HCT116 (cell line): ENCODE measurements at regions not wholly inside any gene's neighbourhood (a gene's known extent, or its start where the extent isn't known, plus 50 kb on each side); places are given as distances from the start of the nearest gene placed in this dataset.

ENCODE experiments used
- ATAC-seq: fragments of 200-7000 bp; cut with Tn5 transposase; 2 replicates; pipeline ENCODE4 v1.9.1; 2020; ENCODE audit warnings: mild to moderate bottlenecking, moderate library complexity
- BruUV-seq: library from RNA; stranded (reverse); fragments of 400-500 nt; replicated peaks from 2 replicates; lab custom pipeline; 2021; lab: Mats Ljungman, UMichigan
- CTCF ChIA-PET: fragments of 300-600 bp; sonication (Branson Sonifier 250); formaldehyde crosslinking; loops from one replicate; lab custom pipeline; 2021; ENCODE audit warnings: antibody characterized with exemption; lab: Charles Lee
- POLR2A ChIA-PET: fragments of 300-600, 350-600 bp; sonication (Branson Sonifier 250); formaldehyde crosslinking; loops from one replicate; lab custom pipeline; 2021; ENCODE audit warnings: antibody characterized with exemption; lab: Charles Lee
- RAD21 ChIA-PET, 2 experiments: fragments of 300-600 bp; sonication (Branson Sonifier 250); formaldehyde crosslinking; loops; one replicate each; lab custom pipeline; 2023; ENCODE audit warnings: low total read pairs in 2 of 2; ENCODE audit not compliant: uncharacterized antibody in 2 of 2, unreplicated experiment in 2 of 2, low non-redundant PET in 1 of 2; lab: Charles Lee
- DNase-seq: peaks from one replicate; pipeline ENCODE4 v3.0.0-alpha.2; 2010; ENCODE audit warnings: low read depth, low spot score
- H2AFZ ChIP-seq: fragments of 200-600 bp; shearing (Covaris generic), sonication (generic); 2 replicates; pipeline ENCODE4 v1.6.1; 2017; ENCODE audit warnings: low read depth, mixed run types, mixed read lengths, antibody characterized with exemption, low read length; ENCODE audit not compliant: poor library complexity, severe bottlenecking
- H3K27ac ChIP-seq: 2 replicates; pipeline ENCODE4 v1.5.1; 2012; ENCODE audit warnings: low read depth, low read length
- H3K27me3 ChIP-seq: fragments of 200-600 bp; sonication (generic); 2 replicates; pipeline ENCODE4 v1.6.1; 2016; ENCODE audit warnings: mixed run types, low read length, mixed read lengths; ENCODE audit not compliant: insufficient read depth
- H3K36me3 ChIP-seq, 2 experiments: fragments of 200-500 bp in 1 of 2; fragments of 200-600 bp in 1 of 2; sonication (Bioruptor generic) in 1 of 2; sonication (generic) in 1 of 2; 2 replicates each; pipeline versions ENCODE4 v1.5.1 to v1.6.1; 2014 to 2016; ENCODE audit warnings: low read length in 2 of 2, inconsistent platforms in 1 of 2, mixed read lengths in 1 of 2, mixed run types in 1 of 2; ENCODE audit not compliant: insufficient read depth in 2 of 2, control insufficient read depth in 1 of 2
- H3K4me1 ChIP-seq, 2 experiments: fragments of 200-600 bp in 1 of 2; sonication (generic) in 1 of 2; 2 replicates each; pipeline versions ENCODE4 v1.5.1 to v1.6.1; 2012 to 2017; ENCODE audit warnings: low read length in 2 of 2, inconsistent platforms in 1 of 2, mild to moderate bottlenecking in 1 of 2, mixed read lengths in 1 of 2, mixed run types in 1 of 2, moderate library complexity in 1 of 2; ENCODE audit not compliant: insufficient read depth in 2 of 2, control insufficient read depth in 1 of 2
- H3K4me2 ChIP-seq: fragments of 200-600 bp; sonication (generic); 2 replicates; pipeline ENCODE4 v1.6.1; 2017; ENCODE audit warnings: mixed run types, low read length, mixed read lengths
- H3K4me3 ChIP-seq, 2 experiments: fragments of 200-600 bp in 1 of 2; sonication (generic) in 1 of 2; replicated peaks in 1 of 2; 2 replicates each; pipeline ENCODE4 v1.5.1; 2011 to 2016; ENCODE audit warnings: low read length in 2 of 2, control low read depth in 1 of 2, low read depth in 1 of 2, mild to moderate bottlenecking in 1 of 2, mixed read lengths in 1 of 2, mixed run types in 1 of 2
- H3K79me2 ChIP-seq: fragments of 200-600 bp; sonication (generic); 2 replicates; pipeline ENCODE4 v1.6.1; 2017; ENCODE audit warnings: mild to moderate bottlenecking, mixed run types, low read length, moderate library complexity, mixed read lengths; ENCODE audit not compliant: insufficient read depth
- H3K9ac ChIP-seq: fragments of 200-600 bp; sonication (generic); 2 replicates; pipeline ENCODE4 v1.6.1; 2016; ENCODE audit warnings: low read length, mixed read lengths
- H3K9me2 ChIP-seq: fragments of 200-600 bp; sonication (generic), shearing (Covaris generic); 2 replicates; pipeline ENCODE4 v1.6.1; 2017; ENCODE audit warnings: mixed run types, mild to moderate bottlenecking, moderate library complexity; ENCODE audit not compliant: insufficient read depth
- H3K9me3 ChIP-seq, 2 experiments: fragments of 200-500 bp in 1 of 2; fragments of 200-600 bp in 1 of 2; sonication (Bioruptor generic) in 1 of 2; sonication (generic) in 1 of 2; 2 replicates each; pipeline ENCODE4 v1.6.1; 2014 to 2017; ENCODE audit warnings: low read length in 2 of 2, mixed read lengths in 2 of 2, inconsistent platforms in 1 of 2, low read depth in 1 of 2, mild to moderate bottlenecking in 1 of 2, mixed run types in 1 of 2, moderate library complexity in 1 of 2; ENCODE audit not compliant: control insufficient read depth in 1 of 2, insufficient read depth in 1 of 2
- H4K20me1 ChIP-seq: fragments of 200-600 bp; sonication (generic), shearing (Covaris generic); 2 replicates; pipeline ENCODE4 v1.6.1; 2017; ENCODE audit warnings: mixed run types, mild to moderate bottlenecking, moderate library complexity; ENCODE audit not compliant: insufficient read depth
- SIN3A ChIP-seq: IDR thresholded peaks from 2 replicates; pipeline ENCODE4 v1.6.1; 2012; ENCODE audit warnings: low read depth
- intact Hi-C: fragments of 100-400 bp; cut with micrococcal nuclease; formaldehyde crosslinking; loops from 2 replicates; pipeline ENCODE4 v1.10.0; 2022
- TF ChIP-seq, protein P1 (sequence below): IDR thresholded peaks from 2 replicates; pipeline ENCODE4 v1.6.1; 2012; ENCODE audit warnings: low read depth
- TF ChIP-seq, protein P2 (sequence below): IDR thresholded peaks from 2 replicates; pipeline ENCODE4 v1.6.1; 2012
- TF ChIP-seq, protein P3 (sequence below): IDR thresholded peaks from 2 replicates; pipeline ENCODE4 v1.6.1; 2011; ENCODE audit warnings: mild to moderate bottlenecking, low read length, moderate library complexity; ENCODE audit not compliant: insufficient replicate concordance; ENCODE audit errors: extremely low read depth

DNA sequence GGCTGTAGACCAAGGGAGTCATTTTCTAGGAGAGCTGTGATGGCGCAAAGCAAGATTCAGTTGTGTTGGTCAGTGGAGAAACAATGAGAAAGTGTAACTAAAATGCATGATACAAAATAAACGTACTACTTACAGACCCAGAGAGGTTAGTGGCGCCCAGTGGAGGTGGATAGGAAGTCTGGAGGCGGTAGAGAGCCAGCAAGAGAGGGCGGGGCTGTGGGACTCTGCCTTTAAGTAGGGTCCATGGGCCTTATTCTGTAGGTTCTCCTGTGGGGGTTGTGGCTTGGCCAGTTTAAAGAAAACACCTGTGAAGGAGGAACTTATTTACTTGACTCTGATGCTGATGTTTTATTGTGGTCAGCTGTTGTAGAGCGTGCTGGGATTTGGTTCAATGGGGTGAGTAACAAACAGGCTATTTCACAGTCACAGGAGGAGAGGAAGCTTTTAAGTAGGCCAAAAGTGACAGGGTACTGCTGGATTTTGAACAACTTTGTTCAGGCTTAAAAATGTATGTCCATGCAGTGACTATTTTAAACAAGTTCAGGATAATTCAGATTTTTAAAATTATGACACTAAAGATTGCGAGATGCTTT is 1097.7 kb downstream of the TMTC2 start:
- H4K20me1 ChIP-seq = no peaks in the 10 kb centered on the region
- no peaks in the 10 kb centered on the region for H3K9me3 ChIP-seq
- H3K27ac ChIP-seq = no peak overlapping the region
- no peak overlapping the region for H3K9ac ChIP-seq
- POLR2A ChIA-PET = no interaction called here
- no peaks in the 10 kb centered on the region for H3K9me2 ChIP-seq
- H3K4me2 ChIP-seq = no peak overlapping the region
- CTCF ChIA-PET = no interaction called here
- no peak for TF ChIP-seq SIN3A
- TF ChIP-seq, protein P1, sequence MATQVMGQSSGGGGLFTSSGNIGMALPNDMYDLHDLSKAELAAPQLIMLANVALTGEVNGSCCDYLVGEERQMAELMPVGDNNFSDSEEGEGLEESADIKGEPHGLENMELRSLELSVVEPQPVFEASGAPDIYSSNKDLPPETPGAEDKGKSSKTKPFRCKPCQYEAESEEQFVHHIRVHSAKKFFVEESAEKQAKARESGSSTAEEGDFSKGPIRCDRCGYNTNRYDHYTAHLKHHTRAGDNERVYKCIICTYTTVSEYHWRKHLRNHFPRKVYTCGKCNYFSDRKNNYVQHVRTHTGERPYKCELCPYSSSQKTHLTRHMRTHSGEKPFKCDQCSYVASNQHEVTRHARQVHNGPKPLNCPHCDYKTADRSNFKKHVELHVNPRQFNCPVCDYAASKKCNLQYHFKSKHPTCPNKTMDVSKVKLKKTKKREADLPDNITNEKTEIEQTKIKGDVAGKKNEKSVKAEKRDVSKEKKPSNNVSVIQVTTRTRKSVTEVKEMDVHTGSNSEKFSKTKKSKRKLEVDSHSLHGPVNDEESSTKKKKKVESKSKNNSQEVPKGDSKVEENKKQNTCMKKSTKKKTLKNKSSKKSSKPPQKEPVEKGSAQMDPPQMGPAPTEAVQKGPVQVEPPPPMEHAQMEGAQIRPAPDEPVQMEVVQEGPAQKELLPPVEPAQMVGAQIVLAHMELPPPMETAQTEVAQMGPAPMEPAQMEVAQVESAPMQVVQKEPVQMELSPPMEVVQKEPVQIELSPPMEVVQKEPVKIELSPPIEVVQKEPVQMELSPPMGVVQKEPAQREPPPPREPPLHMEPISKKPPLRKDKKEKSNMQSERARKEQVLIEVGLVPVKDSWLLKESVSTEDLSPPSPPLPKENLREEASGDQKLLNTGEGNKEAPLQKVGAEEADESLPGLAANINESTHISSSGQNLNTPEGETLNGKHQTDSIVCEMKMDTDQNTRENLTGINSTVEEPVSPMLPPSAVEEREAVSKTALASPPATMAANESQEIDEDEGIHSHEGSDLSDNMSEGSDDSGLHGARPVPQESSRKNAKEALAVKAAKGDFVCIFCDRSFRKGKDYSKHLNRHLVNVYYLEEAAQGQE = no peak
- TF ChIP-seq, protein P2, sequence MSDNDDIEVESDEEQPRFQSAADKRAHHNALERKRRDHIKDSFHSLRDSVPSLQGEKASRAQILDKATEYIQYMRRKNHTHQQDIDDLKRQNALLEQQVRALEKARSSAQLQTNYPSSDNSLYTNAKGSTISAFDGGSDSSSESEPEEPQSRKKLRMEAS = no peak
- TF ChIP-seq, protein P3, sequence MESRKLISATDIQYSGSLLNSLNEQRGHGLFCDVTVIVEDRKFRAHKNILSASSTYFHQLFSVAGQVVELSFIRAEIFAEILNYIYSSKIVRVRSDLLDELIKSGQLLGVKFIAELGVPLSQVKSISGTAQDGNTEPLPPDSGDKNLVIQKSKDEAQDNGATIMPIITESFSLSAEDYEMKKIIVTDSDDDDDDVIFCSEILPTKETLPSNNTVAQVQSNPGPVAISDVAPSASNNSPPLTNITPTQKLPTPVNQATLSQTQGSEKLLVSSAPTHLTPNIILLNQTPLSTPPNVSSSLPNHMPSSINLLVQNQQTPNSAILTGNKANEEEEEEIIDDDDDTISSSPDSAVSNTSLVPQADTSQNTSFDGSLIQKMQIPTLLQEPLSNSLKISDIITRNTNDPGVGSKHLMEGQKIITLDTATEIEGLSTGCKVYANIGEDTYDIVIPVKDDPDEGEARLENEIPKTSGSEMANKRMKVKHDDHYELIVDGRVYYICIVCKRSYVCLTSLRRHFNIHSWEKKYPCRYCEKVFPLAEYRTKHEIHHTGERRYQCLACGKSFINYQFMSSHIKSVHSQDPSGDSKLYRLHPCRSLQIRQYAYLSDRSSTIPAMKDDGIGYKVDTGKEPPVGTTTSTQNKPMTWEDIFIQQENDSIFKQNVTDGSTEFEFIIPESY = no peak
- ATAC-seq = no peak
- no peak overlapping the region for H2AFZ ChIP-seq
- no peak for DNase-seq
- intact Hi-C loops = no loop called here
- BruUV-seq = no TSS peak
- no peaks in the 10 kb centered on the region for H3K27me3 ChIP-seq
- H3K79me2 ChIP-seq = no peaks in the 10 kb centered on the region
- RAD21 ChIA-PET = no interaction called here
- H3K4me1 ChIP-seq = no peaks in the 10 kb centered on the region
- H3K4me3 ChIP-seq = no peak overlapping the region
- no peaks in the 10 kb centered on the region for H3K36me3 ChIP-seq
